Activated naive CD4-positive, alpha-beta T cell treated with anti-CD3 and anti-CD28 coated beads for 36 hours (primary cell): ENCODE measurements at regions not wholly inside any gene's neighbourhood (a gene's known extent, or its start where the extent isn't known, plus 50 kb on each side); places are given as distances from the start of the nearest gene placed in this dataset.

Source experiments
- CTCF ChIA-PET: fragments of 350-600 bp; sonication (Branson Sonifier 250); formaldehyde crosslinking; loops from one replicate; lab custom pipeline; 2021; ENCODE audit warnings: antibody characterized with exemption; lab: Charles Lee
- DNase-seq: peaks from one replicate; pipeline ENCODE4 v3.0.0-alpha.2; 2020
- H3K27ac Mint-ChIP-seq: one replicate; pipeline ENCODE4 v1.8.0; 2021; ENCODE audit warnings: mild to moderate bottlenecking, mixed read lengths
- H3K27me3 Mint-ChIP-seq: one replicate; pipeline ENCODE4 v1.8.0; 2021; ENCODE audit warnings: low read depth, mixed read lengths
- H3K36me3 Mint-ChIP-seq: one replicate; pipeline ENCODE4 v1.8.0; 2021; ENCODE audit warnings: low read depth, mixed read lengths
- H3K4me1 Mint-ChIP-seq: one replicate; pipeline ENCODE4 v1.8.0; 2021; ENCODE audit warnings: low read depth, mixed read lengths
- H3K4me3 Mint-ChIP-seq: one replicate; pipeline ENCODE4 v1.8.0; 2021; ENCODE audit warnings: mild to moderate bottlenecking, moderate library complexity, mixed read lengths
- H3K9me3 Mint-ChIP-seq: one replicate; pipeline ENCODE4 v1.8.0; 2021; ENCODE audit warnings: mixed read lengths
- intact Hi-C: fragments of 100-400 bp; cut with micrococcal nuclease; formaldehyde crosslinking; loops from one replicate; pipeline ENCODE4 v1.15.1; 2023

DNA sequence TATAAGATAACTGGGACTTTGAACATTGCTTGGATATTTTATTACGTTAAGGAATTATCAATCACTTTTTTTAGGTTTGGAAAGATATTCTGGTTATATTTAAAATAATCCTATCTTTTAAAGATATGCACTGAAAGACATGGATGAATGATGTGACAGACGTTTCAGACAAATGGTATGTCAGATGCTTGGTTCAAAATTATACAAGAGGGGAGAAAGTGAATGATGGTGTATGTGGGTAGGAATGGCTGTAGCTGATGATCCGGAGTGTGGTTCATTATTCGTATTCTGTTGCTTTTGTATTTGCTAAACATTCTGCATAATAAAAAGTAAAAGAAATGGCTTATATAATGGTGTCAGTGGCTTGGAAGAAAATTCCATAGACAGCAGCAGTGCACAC, 51.0 kb upstream of the SNRPB2 start:
- Mint-ChIP-seq H3K4me1 (no peaks in the 10 kb centered on the region), H3K27me3 (peaks cover 2% of the 10 kb centered on the region), H3K4me3 (no peak overlapping the region), H3K36me3 (no peaks in the 10 kb centered on the region), H3K9me3 (no peaks in the 10 kb centered on the region), H3K27ac (no peak overlapping the region)
- no peak for DNase-seq
- intact Hi-C loops = no loop called here
- CTCF ChIA-PET = no interaction called here

DNA sequence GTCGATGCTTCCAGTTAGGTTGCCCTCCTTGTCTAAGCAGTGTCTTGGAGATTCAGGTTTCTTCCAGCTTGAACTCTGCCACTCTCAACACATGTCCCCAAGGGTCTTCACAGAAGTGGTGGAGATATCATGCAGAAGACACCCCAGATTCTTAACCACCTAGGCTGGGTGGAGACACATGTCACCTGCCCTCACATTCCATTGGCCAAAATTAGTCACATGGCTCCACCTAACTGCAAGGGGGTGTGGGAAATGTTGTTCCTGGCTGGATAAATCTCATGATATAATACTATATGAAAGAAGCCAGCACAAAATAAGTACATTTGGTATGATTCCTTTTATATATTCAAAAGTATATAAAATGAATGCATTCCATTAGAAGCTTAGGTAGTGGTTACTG, 52.9 kb upstream of the SNRPB2 start:
- no peaks in the 10 kb centered on the region for H3K36me3 Mint-ChIP-seq
- peaks cover 2% of the 10 kb centered on the region for H3K9me3 Mint-ChIP-seq
- H3K4me1 Mint-ChIP-seq = no peaks in the 10 kb centered on the region
- H3K27ac Mint-ChIP-seq = no peak overlapping the region
- peaks cover 2% of the 10 kb centered on the region for H3K27me3 Mint-ChIP-seq
- no peak for DNase-seq
- no peak overlapping the region for H3K4me3 Mint-ChIP-seq
- intact Hi-C loops = no loop called here
- CTCF ChIA-PET = no interaction called here

DNA sequence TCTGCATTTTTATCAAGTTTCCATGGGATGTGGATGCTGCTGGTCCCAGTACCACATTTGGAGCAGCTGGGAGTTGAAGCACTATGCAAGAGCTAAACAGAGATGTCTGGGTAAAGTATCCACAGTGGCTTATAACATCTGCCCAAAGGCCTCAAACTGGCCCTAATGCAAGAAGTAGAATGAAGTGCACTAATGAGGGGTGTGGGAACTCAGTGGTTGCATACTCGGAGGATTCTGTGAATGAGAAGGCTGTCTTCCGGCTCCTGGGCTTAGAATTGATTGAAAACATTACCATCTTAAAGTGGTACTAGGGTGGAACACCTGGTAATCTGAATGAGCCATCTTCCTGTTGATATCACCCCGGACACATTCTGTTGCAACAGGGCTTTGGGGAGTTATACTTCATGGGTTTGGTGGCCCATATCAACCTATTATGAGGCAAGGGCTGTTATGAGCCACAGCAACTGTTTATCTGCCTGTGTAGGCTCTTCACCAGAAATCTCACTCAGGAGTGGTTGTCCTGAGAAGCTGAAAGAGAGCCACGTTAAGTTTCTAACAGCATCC, 54.7 kb upstream of the SNRPB2 start:
- Mint-ChIP-seq H3K4me3 (no peak overlapping the region), H3K9me3 (peaks cover 2% of the 10 kb centered on the region), H3K27ac (no peak overlapping the region)

DNA sequence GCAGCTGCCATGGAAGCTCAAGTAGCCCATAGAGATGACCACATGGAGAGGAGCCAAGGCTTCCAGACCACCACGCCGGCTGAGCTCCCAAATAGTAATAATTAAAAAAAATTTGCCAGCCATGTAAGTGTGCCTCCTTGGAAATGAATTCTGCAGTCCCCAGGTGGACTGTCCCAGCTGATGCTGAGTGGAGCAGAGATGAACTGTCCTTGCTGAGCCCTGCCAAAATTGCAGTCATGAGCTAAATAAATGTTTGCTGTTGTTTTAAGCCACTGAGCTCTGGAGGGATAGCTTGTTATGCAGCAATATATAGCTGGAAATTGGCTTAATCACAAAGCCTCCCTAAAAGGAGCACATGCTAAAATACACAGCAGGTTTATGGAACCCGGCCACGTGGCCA, 55.6 kb upstream of the SNRPB2 start:
- CTCF ChIA-PET = interaction anchor here (0.7 kb wide), 1 partner anchor 69 kb away, joined by 3 read pairs; no protein-coding TSS in a partner anchor
- Mint-ChIP-seq H3K36me3 (no peaks in the 10 kb centered on the region), H3K27ac (no peak overlapping the region), H3K9me3 (peaks cover 2% of the 10 kb centered on the region), H3K4me3 (no peak overlapping the region), H3K4me1 (no peaks in the 10 kb centered on the region), H3K27me3 (peaks cover 2% of the 10 kb centered on the region)
- intact Hi-C loops = no loop called here
- no peak for DNase-seq

More for the DNA sequence above, 54.7 kb upstream of the SNRPB2 start:
- peaks cover 2% of the 10 kb centered on the region for H3K27me3 Mint-ChIP-seq
- no peaks in the 10 kb centered on the region for H3K36me3 Mint-ChIP-seq
- intact Hi-C loops = no loop called here
- CTCF ChIA-PET = no interaction called here
- DNase-seq = no peak
- no peaks in the 10 kb centered on the region for H3K4me1 Mint-ChIP-seq

DNA sequence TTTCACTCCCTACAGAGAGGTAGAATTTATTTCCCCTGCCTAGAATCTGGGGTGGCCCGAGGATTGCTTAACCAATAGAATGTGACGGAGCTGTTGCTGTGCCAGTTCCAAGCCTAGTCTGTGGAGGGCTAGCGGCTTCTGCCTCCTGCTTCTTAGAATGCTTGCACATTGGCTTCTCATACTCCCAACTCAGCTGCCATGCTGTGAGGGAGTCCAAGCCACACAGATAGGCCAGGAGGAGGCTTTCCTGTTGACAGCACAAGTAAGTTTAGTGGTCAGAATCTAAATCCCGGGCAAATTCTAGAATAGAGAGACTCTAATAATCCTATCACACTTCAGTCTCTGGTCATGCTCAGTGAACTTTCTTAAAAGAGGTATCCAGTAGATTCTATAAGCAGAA, 57.5 kb upstream of the SNRPB2 start:
- Mint-ChIP-seq H3K9me3 (peaks cover 2% of the 10 kb centered on the region), H3K4me3 (no peak overlapping the region), H3K27ac (no peak overlapping the region), H3K36me3 (no peaks in the 10 kb centered on the region), H3K27me3 (peaks cover 5% of the 10 kb centered on the region), H3K4me1 (no peaks in the 10 kb centered on the region)
- intact Hi-C loops = no loop called here
- no peak for DNase-seq
- CTCF ChIA-PET = no interaction called here

DNA sequence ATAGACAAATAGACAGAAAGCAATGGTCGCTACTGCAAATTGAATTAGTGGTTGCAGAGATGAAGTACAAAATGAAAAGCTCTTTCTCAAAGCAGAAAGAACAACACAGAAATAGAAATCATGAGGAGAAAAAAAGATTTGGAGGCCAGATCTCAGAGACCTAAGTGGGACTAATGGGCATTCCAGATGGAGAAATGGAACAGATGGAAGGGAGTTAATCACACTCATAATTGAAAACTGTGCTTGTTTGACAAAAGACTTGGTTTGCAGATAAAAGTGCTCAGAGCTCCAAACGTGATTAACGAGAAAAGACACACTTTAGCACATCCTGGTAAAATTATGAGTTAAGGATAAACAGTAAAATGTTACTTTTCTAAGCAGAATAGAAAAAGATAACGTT, 58.1 kb upstream of the SNRPB2 start:
- CTCF ChIA-PET = no interaction called here
- intact Hi-C loops = no loop called here
- Mint-ChIP-seq H3K4me3 (no peak overlapping the region), H3K4me1 (no peaks in the 10 kb centered on the region), H3K9me3 (peaks cover 2% of the 10 kb centered on the region), H3K27ac (no peak overlapping the region), H3K27me3 (peaks cover 4% of the 10 kb centered on the region), H3K36me3 (no peaks in the 10 kb centered on the region)
- no peak for DNase-seq

DNA sequence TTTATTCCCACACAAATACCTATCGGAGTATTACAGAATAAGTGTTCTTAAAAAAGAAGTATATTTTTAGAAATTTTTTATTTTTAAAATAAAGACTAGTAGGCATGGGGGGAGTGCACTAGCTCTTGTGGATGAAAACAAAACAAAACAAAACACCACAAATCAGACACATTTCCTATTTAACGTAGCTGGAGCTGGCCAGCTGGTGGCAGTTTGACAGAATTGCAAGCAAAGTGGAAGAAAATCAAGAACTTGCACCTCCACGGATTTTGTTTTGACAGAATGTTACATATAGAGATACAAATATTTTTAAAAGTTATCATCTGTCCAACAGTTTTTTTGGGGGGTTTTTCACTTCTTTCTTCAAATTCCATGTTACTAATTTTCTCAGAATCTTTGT, 63.6 kb upstream of the SNRPB2 start:
- H3K36me3 Mint-ChIP-seq = no peaks in the 10 kb centered on the region
- H3K27ac Mint-ChIP-seq = no peak overlapping the region
- no peak overlapping the region for H3K4me3 Mint-ChIP-seq
- peaks cover 3% of the 10 kb centered on the region for H3K27me3 Mint-ChIP-seq
- H3K9me3 Mint-ChIP-seq = no peaks in the 10 kb centered on the region
- no peaks in the 10 kb centered on the region for H3K4me1 Mint-ChIP-seq
- DNase-seq = no peak
- intact Hi-C loops = no loop called here
- CTCF ChIA-PET = no interaction called here

DNA sequence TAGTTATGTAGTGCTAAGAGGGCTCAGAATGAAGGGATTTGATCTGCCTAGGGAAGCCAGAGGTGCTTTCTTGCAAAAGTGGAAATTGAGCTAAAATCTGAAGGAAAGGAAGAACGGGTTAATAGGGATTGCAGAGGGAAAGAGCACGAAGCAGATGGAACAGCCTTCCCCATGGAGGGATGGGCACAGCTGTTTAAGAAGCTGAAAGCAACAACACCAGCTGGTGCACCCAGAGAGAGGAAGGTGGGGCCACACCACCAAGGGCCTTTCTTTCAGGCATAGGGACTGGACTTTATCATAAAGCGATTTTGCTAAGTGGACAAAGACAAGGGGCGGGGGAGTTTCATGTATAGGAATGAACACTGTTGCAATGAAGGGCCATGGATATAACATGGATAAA, 65.8 kb upstream of the SNRPB2 start:
- Mint-ChIP-seq H3K36me3 (no peaks in the 10 kb centered on the region), H3K4me3 (no peak overlapping the region), H3K27me3 (peaks cover 3% of the 10 kb centered on the region), H3K27ac (no peak overlapping the region), H3K9me3 (no peaks in the 10 kb centered on the region), H3K4me1 (no peaks in the 10 kb centered on the region)
- intact Hi-C loops = no loop called here
- no peak for DNase-seq
- CTCF ChIA-PET = no interaction called here

DNA sequence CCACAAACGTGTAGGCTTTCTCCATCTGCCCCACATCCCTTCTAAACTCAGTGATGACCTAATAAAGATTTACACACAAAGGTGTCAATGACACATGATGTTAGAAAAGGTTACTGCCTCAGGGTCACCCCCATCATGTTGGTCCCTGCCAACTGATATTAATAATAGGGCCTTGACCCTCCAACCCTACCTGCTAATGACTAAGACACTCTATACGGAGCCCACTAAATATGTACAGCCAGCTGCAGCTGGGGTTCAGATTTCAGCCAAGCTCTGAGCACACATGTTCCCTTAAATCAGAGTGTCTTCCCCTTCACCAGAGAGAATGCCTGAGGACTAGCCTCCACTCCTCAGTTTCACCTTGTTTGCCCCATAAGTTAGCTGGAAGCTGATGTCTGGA, 67.4 kb upstream of the SNRPB2 start:
- Mint-ChIP-seq H3K9me3 (no peaks in the 10 kb centered on the region), H3K27ac (no peak overlapping the region), H3K4me1 (no peaks in the 10 kb centered on the region), H3K27me3 (peaks cover 6% of the 10 kb centered on the region), H3K4me3 (no peak overlapping the region), H3K36me3 (no peaks in the 10 kb centered on the region)
- DNase-seq = no peak
- CTCF ChIA-PET = no interaction called here
- intact Hi-C loops = no loop called here

DNA sequence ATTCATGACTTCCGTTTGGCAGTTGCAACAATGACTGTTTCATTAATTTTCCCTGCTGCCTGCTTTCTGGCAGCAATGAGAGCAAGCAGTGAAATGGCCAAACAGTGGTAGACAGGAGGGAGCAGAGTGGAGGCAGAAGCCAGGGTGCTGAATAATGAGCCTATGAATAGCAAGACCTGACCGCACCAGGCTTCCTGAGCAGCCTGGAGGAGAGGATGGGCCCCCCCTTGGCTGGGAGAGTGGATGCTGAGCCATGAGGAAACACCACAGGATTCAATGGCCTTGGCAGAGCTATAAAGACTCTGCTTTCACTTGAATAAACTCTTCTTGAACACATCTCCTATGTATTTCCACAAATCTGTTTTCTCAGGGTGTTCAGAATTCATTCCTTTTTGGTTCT, 68.1 kb upstream of the SNRPB2 start:
- Mint-ChIP-seq H3K27ac (no peak overlapping the region), H3K36me3 (no peaks in the 10 kb centered on the region), H3K27me3 (peaks cover 10% of the 10 kb centered on the region), H3K4me1 (no peaks in the 10 kb centered on the region), H3K4me3 (no peak overlapping the region), H3K9me3 (peaks cover 3% of the 10 kb centered on the region)
- no peak for DNase-seq
- intact Hi-C loops = no loop called here
- CTCF ChIA-PET = no interaction called here

DNA sequence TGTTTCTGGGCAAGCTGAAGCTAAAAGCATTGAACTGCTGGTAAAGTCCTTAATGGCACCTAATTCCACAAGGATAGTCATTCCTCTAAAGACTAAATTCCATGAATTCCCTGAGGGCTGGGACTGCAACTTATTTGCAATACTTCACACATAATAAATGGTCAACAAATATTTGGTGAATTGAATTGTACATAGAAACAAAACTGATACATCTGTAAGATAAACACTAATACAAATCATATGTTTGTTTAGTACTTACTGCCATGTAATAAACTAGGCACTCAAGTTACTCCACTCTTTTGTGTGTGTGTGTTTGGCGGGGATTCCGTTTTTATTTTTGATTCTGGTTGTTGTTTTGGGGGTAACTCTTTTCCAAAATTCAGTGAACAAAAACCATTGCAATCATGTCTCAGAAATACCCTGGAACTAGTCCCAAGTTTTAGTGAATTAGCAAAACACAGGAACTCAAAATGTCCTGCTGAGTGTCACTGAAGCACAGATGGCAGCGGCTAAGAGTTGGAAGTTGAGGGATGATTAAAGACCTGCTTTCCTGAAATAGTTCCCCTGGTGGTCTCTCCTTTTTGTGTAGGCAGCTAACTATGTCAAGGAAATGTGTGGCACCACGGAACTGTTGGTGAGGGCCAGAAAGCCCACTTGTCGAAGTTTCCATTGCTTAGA, 74.8 kb upstream of the SNRPB2 start:
- intact Hi-C loops = no loop called here
- DNase-seq = no peak
- Mint-ChIP-seq H3K27me3 (peaks cover 27% of the 10 kb centered on the region), H3K4me1 (no peaks in the 10 kb centered on the region), H3K4me3 (no peak overlapping the region), H3K27ac (no peak overlapping the region), H3K36me3 (no peaks in the 10 kb centered on the region), H3K9me3 (peaks cover 3% of the 10 kb centered on the region)
- CTCF ChIA-PET = no interaction called here

DNA sequence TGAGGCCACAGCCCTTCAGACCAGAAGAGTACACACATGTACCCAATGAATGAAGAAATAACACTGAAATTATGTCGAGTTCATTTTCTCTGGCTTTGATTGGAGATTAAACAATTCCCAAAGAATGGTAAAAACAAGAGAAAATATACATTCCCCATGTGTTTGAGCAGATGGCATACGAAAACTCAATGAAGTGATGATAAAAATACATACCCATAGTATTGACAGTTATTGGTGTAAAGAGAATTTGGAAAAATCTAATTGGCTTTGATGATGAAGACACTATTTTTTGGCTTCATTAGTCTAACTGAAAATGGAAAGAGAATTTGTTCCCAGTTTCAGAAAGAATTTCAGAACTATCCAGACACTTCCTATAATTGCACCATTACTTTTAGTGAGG, 76.6 kb upstream of the SNRPB2 start:
- intact Hi-C loops = no loop called here
- Mint-ChIP-seq H3K27ac (no peak overlapping the region), H3K9me3 (peaks cover 3% of the 10 kb centered on the region), H3K27me3 (peaks cover 27% of the 10 kb centered on the region), H3K36me3 (no peaks in the 10 kb centered on the region), H3K4me3 (no peak overlapping the region), H3K4me1 (no peaks in the 10 kb centered on the region)
- DNase-seq = no peak
- CTCF ChIA-PET = no interaction called here

DNA sequence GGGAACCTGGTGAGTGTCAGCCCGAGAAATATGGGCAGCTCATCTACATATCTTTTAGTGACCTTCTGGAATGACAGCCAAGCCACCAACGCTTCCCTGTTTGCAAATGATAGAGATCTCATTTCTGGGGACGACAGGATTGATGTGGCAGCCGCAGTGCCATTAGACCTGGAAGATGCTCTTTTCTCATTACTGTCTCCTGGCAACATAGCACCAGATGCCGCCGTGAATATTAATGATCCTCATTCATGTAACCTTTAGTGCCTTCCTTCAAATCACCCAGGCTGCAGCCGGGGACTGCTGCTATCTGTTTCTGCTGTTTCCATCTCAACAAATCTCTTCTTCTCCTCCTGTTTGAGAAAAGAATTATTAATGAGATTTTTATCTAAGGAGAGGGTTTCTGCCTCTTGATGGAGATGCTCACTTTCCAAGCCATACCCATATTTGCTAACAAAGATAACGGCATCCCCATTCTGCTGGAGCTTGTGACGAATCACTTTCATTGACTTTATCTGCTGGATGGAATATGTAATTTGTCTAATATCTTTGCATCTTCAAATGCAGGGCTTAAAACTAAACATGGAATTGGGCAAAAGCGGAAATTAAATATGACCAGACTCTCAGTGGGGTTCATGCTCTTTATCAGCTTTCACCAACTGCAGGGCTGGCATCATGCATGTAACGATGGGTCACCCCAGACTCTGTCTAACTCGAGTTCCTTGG, 74.8 kb upstream of the KIF16B start:
- no peaks in the 10 kb centered on the region for H3K36me3 Mint-ChIP-seq
- CTCF ChIA-PET = no interaction called here

More for the DNA sequence above, 74.8 kb upstream of the KIF16B start:
- H3K27me3 Mint-ChIP-seq = peaks cover 24% of the 10 kb centered on the region
- no peak for DNase-seq
- no peaks in the 10 kb centered on the region for H3K4me1 Mint-ChIP-seq
- no peaks in the 10 kb centered on the region for H3K9me3 Mint-ChIP-seq
- no peak overlapping the region for H3K4me3 Mint-ChIP-seq
- H3K27ac Mint-ChIP-seq = no peak overlapping the region
- intact Hi-C loops = no loop called here
